GM12878 (cell line): ENCODE measurements at regions not wholly inside any gene's neighbourhood (a gene's known extent, or its start where the extent isn't known, plus 50 kb on each side); places are given as distances from the start of the nearest gene placed in this dataset.

Source experiments
- ATAC-seq: fragments of 200-7000 bp; cut with Tn5 transposase; 3 replicates; pipeline ENCODE4 v1.9.1; 2020; ENCODE audit warnings: mild to moderate bottlenecking, moderate library complexity
- BruUV-seq: library from RNA; stranded (reverse); fragments of 400-500 nt; replicated peaks from 2 replicates; lab custom pipeline; 2021; lab: Mats Ljungman, UMichigan
- CTCF ChIA-PET: fragments of 300-600 bp; sonication (Branson Sonifier 250); formaldehyde crosslinking; extraction: SDS; loops from one replicate; lab custom pipeline; 2021; ENCODE audit warnings: inconsistent platforms; lab: Yijun Ruan, JAX
- POLR2A ChIA-PET: fragments of 350-600 bp; formaldehyde crosslinking; extraction: SDS; loops from one replicate; lab custom pipeline; 2021; ENCODE audit warnings: inconsistent platforms; lab: Charles Lee
- RAD21 ChIA-PET: fragments of 300-600 bp; sonication (Branson Sonifier 250); formaldehyde crosslinking; loops from one replicate; lab custom pipeline; 2023; ENCODE audit warnings: antibody characterized with exemption; ENCODE audit not compliant: unreplicated experiment; lab: Charles Lee
- SMC1A ChIA-PET: fragments of 300-600 bp; sonication (Branson Sonifier 250); formaldehyde crosslinking; loops from one replicate; lab custom pipeline; 2023; ENCODE audit not compliant: unreplicated experiment, uncharacterized antibody; lab: Charles Lee
- DNase-seq: peaks from one replicate; pipeline ENCODE4 v3.0.0-alpha.2; 2011; ENCODE audit warnings: low read depth, low spot score
- FAIRE-seq: peaks from 3 replicates; lab custom pipeline; 2011; peaks lifted over from hg19 to GRCh38; lab: Jason Lieb, UNC
- H2AFZ ChIP-seq: 2 replicates; pipeline ENCODE4 v1.6.0; 2011; ENCODE audit warnings: low read depth, low read length, control low read depth; ENCODE audit not compliant: control insufficient read depth
- H3K27ac ChIP-seq: 2 replicates; pipeline ENCODE4 v1.5.1; 2011; ENCODE audit warnings: control low read depth; ENCODE audit not compliant: control insufficient read depth, insufficient read depth
- H3K27me3 ChIP-seq, 2 experiments: replicated peaks in 1 of 2; 2 replicates each; pipeline versions ENCODE4 v1.6.0 to v1.6.1; 2011; ENCODE audit warnings: low read length in 1 of 2; ENCODE audit not compliant: control insufficient read depth in 2 of 2, insufficient read depth in 2 of 2
- H3K36me3 ChIP-seq, 2 experiments: 2 replicates each; pipeline ENCODE4 v1.5.1; 2011; ENCODE audit warnings: low read length in 1 of 2; ENCODE audit not compliant: control insufficient read depth in 2 of 2, insufficient read depth in 2 of 2
- H3K4me1 ChIP-seq: 2 replicates; pipeline ENCODE4 v1.6.1; 2011; ENCODE audit warnings: mild to moderate bottlenecking, low read length, moderate library complexity, mixed read lengths; ENCODE audit not compliant: control insufficient read depth, insufficient read depth
- H3K4me2 ChIP-seq: 2 replicates; pipeline ENCODE4 v1.6.0; 2011; ENCODE audit warnings: control low read depth; ENCODE audit not compliant: control insufficient read depth, insufficient read depth
- H3K4me3 ChIP-seq: fragments of 200-600 bp; sonication (generic); 2 replicates; pipeline ENCODE4 v1.5.1; 2016
- H3K79me2 ChIP-seq: 2 replicates; pipeline ENCODE4 v1.6.0; 2011; ENCODE audit warnings: low read length; ENCODE audit not compliant: control insufficient read depth, insufficient read depth
- H3K9ac ChIP-seq: 2 replicates; pipeline ENCODE4 v1.8.0; 2011; ENCODE audit warnings: low read length, control low read depth, mixed read lengths; ENCODE audit not compliant: control insufficient read depth, insufficient read depth
- H3K9me3 ChIP-seq: replicated peaks from 3 replicates; pipeline ENCODE4 v1.5.1; 2011; ENCODE audit warnings: mild to moderate bottlenecking, low read length; ENCODE audit not compliant: control insufficient read depth, insufficient read depth
- H4K20me1 ChIP-seq: 2 replicates; pipeline ENCODE4 v1.6.0; 2011; ENCODE audit not compliant: control insufficient read depth, insufficient read depth
- ATF7 ChIP-seq: fragments of 450-650 bp; IDR thresholded peaks from 2 replicates; pipeline ENCODE4 v1.6.1; 2016; ENCODE audit warnings: low read depth, mild to moderate bottlenecking
- CBX3 ChIP-seq: fragments of 200-600 bp; sonication (generic); IDR thresholded peaks from 2 replicates; pipeline ENCODE4 v1.6.1; 2016; ENCODE audit warnings: low read depth, borderline replicate concordance
- GATAD2B ChIP-seq: fragments of 450-650 bp; conservative IDR thresholded peaks from 2 replicates; pipeline ENCODE4 v1.6.1; 2017; ENCODE audit warnings: low read depth, mild to moderate bottlenecking, moderate library complexity
- IKZF1 ChIP-seq: fragments of 450-650 bp; conservative IDR thresholded peaks from 2 replicates; pipeline ENCODE4 v1.6.1; 2017; ENCODE audit warnings: antibody characterized with exemption, mild to moderate bottlenecking
- LARP7 ChIP-seq: fragments of 450-650 bp; IDR thresholded peaks from 2 replicates; pipeline ENCODE4 v1.6.1; 2017; ENCODE audit warnings: mild to moderate bottlenecking
- SMARCA5 ChIP-seq: fragments of 450-650 bp; IDR thresholded peaks from 2 replicates; pipeline ENCODE4 v1.6.1; 2017; ENCODE audit warnings: mild to moderate bottlenecking
- WGBS: methylation state at CpG from one replicate; pipeline ENCODE4 v1.1.6; 2016; ENCODE audit warnings: low lambda C conversion rate; ENCODE audit not compliant: insufficient replicate concordance, insufficient coverage; ENCODE audit errors: missing lambda C conversion rate; 5-methylcytosine and 5-hydroxymethylcytosine counted together
- in situ Hi-C: fragments of 300-500 bp; cut with MboI; formaldehyde crosslinking; loops from 9 replicates; pipeline ENCODE4 v1.14.3; 2018; ENCODE audit warnings: mixed read lengths
- intact Hi-C: fragments of 100-400 bp; cut with micrococcal nuclease; formaldehyde crosslinking; loops from one replicate; pipeline ENCODE4 v1.14.2; 2022; ENCODE audit not compliant: unreplicated experiment
- TF ChIP-seq, protein P1 (sequence below): fragments of 450-650 bp; IDR thresholded peaks from 2 replicates; pipeline ENCODE4 v1.6.1; 2018; ENCODE audit warnings: mild to moderate bottlenecking, low read depth, moderate library complexity; ENCODE audit not compliant: partially characterized antibody
- TF ChIP-seq, protein P2 (sequence below): fragments of 450-650 bp; IDR thresholded peaks from 2 replicates; pipeline ENCODE4 v1.6.1; 2017; ENCODE audit warnings: mild to moderate bottlenecking, moderate library complexity

DNA sequence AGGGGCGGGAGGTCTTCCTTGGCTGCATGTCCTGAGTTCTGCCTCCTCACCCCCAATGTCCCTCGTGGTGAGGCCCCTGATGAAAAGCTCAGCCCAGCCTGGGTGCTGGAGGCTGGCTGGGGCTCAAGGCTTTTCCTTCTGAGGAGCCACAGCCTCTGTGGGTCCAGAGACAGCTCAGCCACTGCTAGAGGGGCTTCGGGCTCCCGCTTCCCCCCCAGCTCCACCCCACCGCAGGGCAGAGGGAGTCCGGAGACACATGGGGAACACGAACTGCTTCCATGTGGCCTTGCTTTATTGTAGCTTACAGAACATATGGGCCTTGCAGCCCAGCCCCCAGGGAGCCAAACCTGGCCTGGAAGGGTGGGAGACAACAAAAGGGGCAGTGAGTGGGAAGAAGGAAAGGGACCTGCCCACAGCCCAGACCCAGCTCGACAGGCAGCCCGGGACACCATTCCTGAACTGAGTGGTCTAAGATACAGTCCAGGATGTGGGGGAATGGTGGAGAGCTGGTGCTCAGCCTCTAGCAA is 89.9 kb upstream of the NKX1-1 start:
- SMC1A ChIA-PET, result no interaction called here
- Histone ChIP-seq H3K36me3 (no peaks in the 10 kb centered on the region), H3K9ac (no peak overlapping the region), H2AFZ (no peak overlapping the region), H3K79me2 (no peaks in the 10 kb centered on the region), H3K4me1 (no peaks in the 10 kb centered on the region), H4K20me1 (no peaks in the 10 kb centered on the region), H3K27ac (no peak overlapping the region), H3K4me3 (no peak overlapping the region), H3K9me3 (no peaks in the 10 kb centered on the region; the same call in 2 of the 3 replicates), H3K27me3 (no peaks in the 10 kb centered on the region), H3K4me2 (no peak overlapping the region)
- in situ Hi-C loops (no loop called here), intact Hi-C loops (no loop called here)
- CTCF ChIA-PET, result no interaction called here
- TF ChIP-seq GATAD2B, result no peak
- TF ChIP-seq, protein P1, sequence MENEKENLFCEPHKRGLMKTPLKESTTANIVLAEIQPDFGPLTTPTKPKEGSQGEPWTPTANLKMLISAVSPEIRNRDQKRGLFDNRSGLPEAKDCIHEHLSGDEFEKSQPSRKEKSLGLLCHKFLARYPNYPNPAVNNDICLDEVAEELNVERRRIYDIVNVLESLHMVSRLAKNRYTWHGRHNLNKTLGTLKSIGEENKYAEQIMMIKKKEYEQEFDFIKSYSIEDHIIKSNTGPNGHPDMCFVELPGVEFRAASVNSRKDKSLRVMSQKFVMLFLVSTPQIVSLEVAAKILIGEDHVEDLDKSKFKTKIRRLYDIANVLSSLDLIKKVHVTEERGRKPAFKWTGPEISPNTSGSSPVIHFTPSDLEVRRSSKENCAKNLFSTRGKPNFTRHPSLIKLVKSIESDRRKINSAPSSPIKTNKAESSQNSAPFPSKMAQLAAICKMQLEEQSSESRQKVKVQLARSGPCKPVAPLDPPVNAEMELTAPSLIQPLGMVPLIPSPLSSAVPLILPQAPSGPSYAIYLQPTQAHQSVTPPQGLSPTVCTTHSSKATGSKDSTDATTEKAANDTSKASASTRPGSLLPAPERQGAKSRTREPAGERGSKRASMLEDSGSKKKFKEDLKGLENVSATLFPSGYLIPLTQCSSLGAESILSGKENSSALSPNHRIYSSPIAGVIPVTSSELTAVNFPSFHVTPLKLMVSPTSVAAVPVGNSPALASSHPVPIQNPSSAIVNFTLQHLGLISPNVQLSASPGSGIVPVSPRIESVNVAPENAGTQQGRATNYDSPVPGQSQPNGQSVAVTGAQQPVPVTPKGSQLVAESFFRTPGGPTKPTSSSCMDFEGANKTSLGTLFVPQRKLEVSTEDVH, result no peak
- TF ChIP-seq IKZF1, result no peak
- TF ChIP-seq CBX3, result no peak
- TF ChIP-seq LARP7, result no peak
- TF ChIP-seq, protein P2, sequence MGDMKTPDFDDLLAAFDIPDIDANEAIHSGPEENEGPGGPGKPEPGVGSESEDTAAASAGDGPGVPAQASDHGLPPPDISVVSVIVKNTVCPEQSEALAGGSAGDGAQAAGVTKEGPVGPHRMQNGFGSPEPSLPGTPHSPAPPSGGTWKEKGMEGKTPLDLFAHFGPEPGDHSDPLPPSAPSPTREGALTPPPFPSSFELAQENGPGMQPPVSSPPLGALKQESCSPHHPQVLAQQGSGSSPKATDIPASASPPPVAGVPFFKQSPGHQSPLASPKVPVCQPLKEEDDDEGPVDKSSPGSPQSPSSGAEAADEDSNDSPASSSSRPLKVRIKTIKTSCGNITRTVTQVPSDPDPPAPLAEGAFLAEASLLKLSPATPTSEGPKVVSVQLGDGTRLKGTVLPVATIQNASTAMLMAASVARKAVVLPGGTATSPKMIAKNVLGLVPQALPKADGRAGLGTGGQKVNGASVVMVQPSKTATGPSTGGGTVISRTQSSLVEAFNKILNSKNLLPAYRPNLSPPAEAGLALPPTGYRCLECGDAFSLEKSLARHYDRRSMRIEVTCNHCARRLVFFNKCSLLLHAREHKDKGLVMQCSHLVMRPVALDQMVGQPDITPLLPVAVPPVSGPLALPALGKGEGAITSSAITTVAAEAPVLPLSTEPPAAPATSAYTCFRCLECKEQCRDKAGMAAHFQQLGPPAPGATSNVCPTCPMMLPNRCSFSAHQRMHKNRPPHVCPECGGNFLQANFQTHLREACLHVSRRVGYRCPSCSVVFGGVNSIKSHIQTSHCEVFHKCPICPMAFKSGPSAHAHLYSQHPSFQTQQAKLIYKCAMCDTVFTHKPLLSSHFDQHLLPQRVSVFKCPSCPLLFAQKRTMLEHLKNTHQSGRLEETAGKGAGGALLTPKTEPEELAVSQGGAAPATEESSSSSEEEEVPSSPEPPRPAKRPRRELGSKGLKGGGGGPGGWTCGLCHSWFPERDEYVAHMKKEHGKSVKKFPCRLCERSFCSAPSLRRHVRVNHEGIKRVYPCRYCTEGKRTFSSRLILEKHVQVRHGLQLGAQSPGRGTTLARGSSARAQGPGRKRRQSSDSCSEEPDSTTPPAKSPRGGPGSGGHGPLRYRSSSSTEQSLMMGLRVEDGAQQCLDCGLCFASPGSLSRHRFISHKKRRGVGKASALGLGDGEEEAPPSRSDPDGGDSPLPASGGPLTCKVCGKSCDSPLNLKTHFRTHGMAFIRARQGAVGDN, result no peak
- TF ChIP-seq SMARCA5, result no peak
- TF ChIP-seq ATF7, result no peak
- RAD21 ChIA-PET, result no interaction called here
- ATAC-seq (no peak), FAIRE-seq (no peak), DNase-seq (no peak)
- WGBS, result 19% methylated on average over 9 of the region's 9 CpGs
- POLR2A ChIA-PET, result no interaction called here
- BruUV-seq, result no TSS peak
